ENCODE measurements at regions not wholly inside any gene's neighbourhood (a gene's known extent, or its start where the extent isn't known, plus 50 kb on each side); places are given as distances from the start of the nearest gene placed in this dataset.

DNA sequence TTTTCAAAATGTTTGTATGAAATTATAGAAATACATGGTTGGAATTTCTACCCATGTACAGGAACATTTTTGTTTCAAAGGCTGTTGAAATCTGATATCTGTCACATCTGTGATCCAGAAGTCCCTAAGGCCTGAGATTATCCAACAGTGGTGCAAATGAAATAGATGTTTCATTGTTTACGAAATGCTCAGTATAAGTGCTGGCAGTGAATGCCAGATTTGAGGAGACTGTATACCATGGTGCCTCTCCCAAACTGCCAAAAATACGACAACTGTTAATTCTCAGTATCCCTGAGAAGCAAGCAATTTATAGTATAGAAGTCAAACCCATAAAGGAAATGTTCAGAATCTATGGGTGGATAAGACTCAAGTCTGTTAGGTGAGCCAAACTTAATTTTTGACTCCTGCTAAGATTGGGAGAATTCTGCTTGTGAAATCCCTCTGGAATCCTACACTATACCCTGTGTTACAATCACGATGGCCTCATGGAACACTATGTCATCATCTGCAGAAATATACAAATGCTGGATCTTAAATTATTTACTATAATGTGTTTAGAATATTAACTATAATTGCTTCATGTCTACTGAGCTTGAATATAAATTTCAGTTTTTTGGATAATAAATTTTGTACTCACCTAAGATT is 71.2 kb upstream of the DOCK10 start:
- Histone ChIP-seq H3K4ac (ENCODE audit: low read depth, low read length) (no peak overlapping the region), H4K20me1 (ENCODE audit: control insufficient read depth, insufficient read depth, insufficient read length) (no peaks in the 10 kb centered on the region), H3K4me1 (ENCODE audit: insufficient read depth, low read length) (no peaks in the 10 kb centered on the region), H3K9ac (ENCODE audit: extremely low read depth, insufficient read length, low read length) (no peak overlapping the region), H2AK5ac (ENCODE audit: insufficient read length, low read length) (no peak overlapping the region), H3K23me2 (ENCODE audit: insufficient read length, low read depth, low read length, poor library complexity, severe bottlenecking) (no peaks in the 10 kb centered on the region), H3K27ac (ENCODE audit: insufficient read length, low read depth, low read length) (no peak overlapping the region), H3K18ac (ENCODE audit: insufficient read length, low read depth, low read length) (no peak overlapping the region), H4K5ac (ENCODE audit: insufficient read length, low read depth, low read length) (no peak overlapping the region), H3K79me1 (ENCODE audit: insufficient read depth, low read depth, low read length, poor library complexity, severe bottlenecking) (no peaks in the 10 kb centered on the region), H3K79me2 (ENCODE audit: insufficient read depth, low read length) (no peaks in the 10 kb centered on the region), H2BK20ac (ENCODE audit: low read depth, low read length, poor library complexity, severe bottlenecking) (no peak overlapping the region), H3K56ac (ENCODE audit: insufficient read length, low read depth, low read length) (no peak overlapping the region), H2BK12ac (ENCODE audit: insufficient read length, low read depth, low read length) (no peak overlapping the region), H2BK5ac (ENCODE audit: insufficient read length, low read length) (no peak overlapping the region), H2BK15ac (ENCODE audit: low read depth, low read length) (no peak overlapping the region), H2AFZ (ENCODE audit: low read length) (no peak overlapping the region), H3K23ac (ENCODE audit: insufficient read length, low read depth, low read length) (no peak overlapping the region), H3T11ph (ENCODE audit: low read length) (no peak overlapping the region), H3K14ac (ENCODE audit: insufficient read depth, low read length) (no peak overlapping the region), H3K9me3 (ENCODE audit: control insufficient read depth, low read depth, low read length) (no peaks in the 10 kb centered on the region), H2BK120ac (ENCODE audit: low read depth, low read length, poor library complexity, severe bottlenecking) (no peak overlapping the region), H4K91ac (ENCODE audit: insufficient read length, low read depth, low read length) (no peak overlapping the region), H4K8ac (replicated peaks; ENCODE audit: insufficient read length, low read depth, low read length) (no peak overlapping the region), H3K4me2 (ENCODE audit: insufficient read depth, insufficient read length, low read length) (no peak overlapping the region), H3K27me3 (ENCODE audit: insufficient read depth, low read length) (no peaks in the 10 kb centered on the region)
- Mint-ChIP-seq H3K4me1 (peaks cover 0 to 2% of the 10 kb centered on the region in 2 experiments; a peak in 2 of 4 replicates), H3K27me3 (ENCODE audit: low read depth) (no peaks in the 10 kb centered on the region), H3K9me3 (no peaks in the 10 kb centered on the region), H3K36me3 (ENCODE audit: insufficient read depth in 1 of 3, low read depth in 3 of 3) (no peaks in the 10 kb centered on the region), H3K27ac (no peak overlapping the region), H3K4me3 (no peak overlapping the region)
- TF ChIP-seq CTCF (conservative IDR thresholded peaks at IDR 0.05), result no peak
- no peak for DNase-seq
- WGBS (ENCODE audit: extremely low coverage, insufficient read length, low lambda C conversion rate), result no CpG with 5 or more reads among the region's 3 CpGs
